ENCODE measurements at regions not wholly inside any gene's neighbourhood (a gene's known extent, or its start where the extent isn't known, plus 50 kb on each side); places are given as distances from the start of the nearest gene placed in this dataset.

DNA sequence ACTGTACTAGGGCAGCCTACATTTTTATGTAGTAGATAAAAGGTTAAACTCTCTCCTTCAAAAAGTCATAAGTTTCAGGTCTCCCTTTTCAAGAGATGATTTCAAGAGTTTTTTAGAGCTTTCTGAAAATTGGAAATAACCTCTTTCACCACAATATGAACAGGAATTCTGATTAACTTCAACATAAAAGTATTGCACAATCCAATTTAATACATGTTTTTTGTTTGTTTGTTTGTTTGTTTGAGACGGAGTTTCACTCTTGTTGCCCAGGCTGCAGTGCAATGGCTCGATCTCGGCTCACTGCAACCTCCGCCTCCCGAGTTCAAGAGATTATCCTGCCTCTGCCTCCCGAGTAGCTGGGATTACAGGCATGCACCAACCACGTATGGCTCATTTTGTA, 265.4 kb upstream of the DCAF8L1 start:
- Histone ChIP-seq H3K4me3 (no peak overlapping the region), H3K27me3 (no peaks in the 10 kb centered on the region), H3K9me3 (no peaks in the 10 kb centered on the region), H3K36me3 (no peaks in the 10 kb centered on the region), H3K4me1 (no peaks in the 10 kb centered on the region), H3K27ac (no peak overlapping the region)
- DNase-seq = no peak
- TF ChIP-seq, protein P1, sequence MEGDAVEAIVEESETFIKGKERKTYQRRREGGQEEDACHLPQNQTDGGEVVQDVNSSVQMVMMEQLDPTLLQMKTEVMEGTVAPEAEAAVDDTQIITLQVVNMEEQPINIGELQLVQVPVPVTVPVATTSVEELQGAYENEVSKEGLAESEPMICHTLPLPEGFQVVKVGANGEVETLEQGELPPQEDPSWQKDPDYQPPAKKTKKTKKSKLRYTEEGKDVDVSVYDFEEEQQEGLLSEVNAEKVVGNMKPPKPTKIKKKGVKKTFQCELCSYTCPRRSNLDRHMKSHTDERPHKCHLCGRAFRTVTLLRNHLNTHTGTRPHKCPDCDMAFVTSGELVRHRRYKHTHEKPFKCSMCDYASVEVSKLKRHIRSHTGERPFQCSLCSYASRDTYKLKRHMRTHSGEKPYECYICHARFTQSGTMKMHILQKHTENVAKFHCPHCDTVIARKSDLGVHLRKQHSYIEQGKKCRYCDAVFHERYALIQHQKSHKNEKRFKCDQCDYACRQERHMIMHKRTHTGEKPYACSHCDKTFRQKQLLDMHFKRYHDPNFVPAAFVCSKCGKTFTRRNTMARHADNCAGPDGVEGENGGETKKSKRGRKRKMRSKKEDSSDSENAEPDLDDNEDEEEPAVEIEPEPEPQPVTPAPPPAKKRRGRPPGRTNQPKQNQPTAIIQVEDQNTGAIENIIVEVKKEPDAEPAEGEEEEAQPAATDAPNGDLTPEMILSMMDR (IDR thresholded peaks at IDR 0.05) = no peak
- TF ChIP-seq POLR2AphosphoS5 (IDR thresholded peaks at IDR 0.05) (no peak), POLR2A (IDR thresholded peaks at IDR 0.05) (no peak), EP300 (IDR thresholded peaks at IDR 0.05; ENCODE audit: low read depth) (no peak)
- intact Hi-C loops (cut with DNase I; ENCODE audit: low total_unique reads) (no loop called here), in situ Hi-C loops (cut with MboI; ENCODE audit: low pct_ligation_motif_present in 1 of 4, low pct_unique_long_range_greater_than_20kb in 1 of 4, low sequenced_read_pairs in 3 of 4) (no loop called here)
- 84% methylated on average over 7 of the region's 7 CpGs; no CpG with 5 or more reads in 1 of the 2 donors for WGBS, 2 donors (ENCODE audit: low coverage in 1 of 2)

DNA sequence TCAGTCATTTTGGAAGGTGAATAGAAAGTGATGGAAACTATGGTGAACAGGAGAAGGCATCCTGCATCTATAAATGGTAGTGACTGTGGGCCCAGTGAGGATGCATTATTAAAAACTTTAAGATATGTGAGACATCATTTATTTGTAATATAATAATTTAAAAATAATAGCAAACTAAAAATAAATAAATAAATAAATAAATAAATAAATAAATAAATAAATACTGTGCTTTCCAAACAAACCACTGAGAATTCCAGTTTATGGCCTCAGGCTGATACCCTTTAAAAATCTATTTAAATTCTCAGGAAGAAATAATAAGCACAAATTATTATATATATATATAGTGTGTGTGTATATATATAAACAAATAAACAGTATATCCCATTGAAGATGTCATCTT, 248.0 kb upstream of the DCAF8L1 start:
- Histone ChIP-seq H3K27ac (no peak overlapping the region), H3K27me3 (no peaks in the 10 kb centered on the region), H3K4me1 (no peaks in the 10 kb centered on the region), H3K36me3 (no peaks in the 10 kb centered on the region), H3K9me3 (no peaks in the 10 kb centered on the region), H3K4me3 (no peak overlapping the region)
- DNase-seq = no peak
- intact Hi-C loops (cut with DNase I; ENCODE audit: low total_unique reads) = no loop called here
- TF ChIP-seq, protein P1 (IDR thresholded peaks at IDR 0.05) = no peak
- TF ChIP-seq POLR2AphosphoS5 (IDR thresholded peaks at IDR 0.05) = no peak
- TF ChIP-seq POLR2A (IDR thresholded peaks at IDR 0.05) = no peak
- TF ChIP-seq EP300 (IDR thresholded peaks at IDR 0.05; ENCODE audit: low read depth) = no peak
- in situ Hi-C loops (cut with MboI; ENCODE audit: low pct_ligation_motif_present in 1 of 4, low pct_unique_long_range_greater_than_20kb in 1 of 4, low sequenced_read_pairs in 3 of 4) = no loop called here

DNA sequence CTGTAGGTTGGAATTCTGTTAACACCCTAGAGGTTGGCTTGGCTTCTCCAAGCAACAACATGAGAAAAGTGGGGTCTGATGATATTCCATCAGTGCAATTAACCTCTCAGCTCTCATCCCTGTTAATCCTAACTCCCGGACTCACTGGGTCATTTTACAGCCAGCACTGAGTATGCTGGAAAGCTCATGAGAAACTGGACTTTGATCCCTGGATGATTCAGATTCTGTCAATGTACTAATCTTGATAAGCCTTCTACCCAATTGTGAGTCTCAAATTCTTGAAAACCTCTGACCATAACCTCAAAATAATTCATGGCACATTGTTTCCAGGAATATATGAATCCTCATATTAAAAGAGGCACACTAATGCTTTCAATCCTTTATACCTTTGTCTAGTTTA, 244.3 kb upstream of the DCAF8L1 start:
- Histone ChIP-seq H3K27ac (no peak overlapping the region), H3K36me3 (no peaks in the 10 kb centered on the region), H3K9me3 (no peaks in the 10 kb centered on the region), H3K4me1 (no peaks in the 10 kb centered on the region), H3K4me3 (no peak overlapping the region), H3K27me3 (no peaks in the 10 kb centered on the region)
- WGBS, 2 donors (ENCODE audit: low coverage in 1 of 2) = 56% methylated on average over 1 of the region's 1 CpG; no CpG with 5 or more reads in 1 of the 2 donors
- DNase-seq = no peak
- TF ChIP-seq POLR2AphosphoS5 (IDR thresholded peaks at IDR 0.05) (no peak), EP300 (IDR thresholded peaks at IDR 0.05; ENCODE audit: low read depth) (no peak), POLR2A (IDR thresholded peaks at IDR 0.05) (no peak)
- TF ChIP-seq, protein P1 (IDR thresholded peaks at IDR 0.05) = no peak
- intact Hi-C loops (cut with DNase I; ENCODE audit: low total_unique reads) = no loop called here
- in situ Hi-C loops (cut with MboI; ENCODE audit: low pct_ligation_motif_present in 1 of 4, low pct_unique_long_range_greater_than_20kb in 1 of 4, low sequenced_read_pairs in 3 of 4) = no loop called here

- intact Hi-C loops (cut with DNase I; ENCODE audit: low total_unique reads) = no loop called here
- Histone ChIP-seq H3K36me3 (no peaks in the 10 kb centered on the region), H3K27ac (no peak overlapping the region), H3K4me3 (no peak overlapping the region), H3K9me3 (no peaks in the 10 kb centered on the region), H3K4me1 (no peaks in the 10 kb centered on the region), H3K27me3 (no peaks in the 10 kb centered on the region)
- in situ Hi-C loops (cut with MboI; ENCODE audit: low pct_ligation_motif_present in 1 of 4, low pct_unique_long_range_greater_than_20kb in 1 of 4, low sequenced_read_pairs in 3 of 4) = no loop called here
- DNase-seq = no peak
- TF ChIP-seq POLR2A (IDR thresholded peaks at IDR 0.05) (no peak), POLR2AphosphoS5 (IDR thresholded peaks at IDR 0.05) (no peak), EP300 (IDR thresholded peaks at IDR 0.05; ENCODE audit: low read depth) (no peak)
- TF ChIP-seq, protein P1 (IDR thresholded peaks at IDR 0.05) = no peak
- 83 to 86% methylated on average over 2 to 3 of the region's 3 CpGs for WGBS, 2 donors (ENCODE audit: low coverage in 1 of 2)
Observed at GRCh38 chrX:28223991-28224390, 242.7 kb upstream of the DCAF8L1 start.

All from transverse colon (tissue), 4 donors.